GM12872 (cell line): ENCODE measurements at regions not wholly inside any gene's neighbourhood (a gene's known extent, or its start where the extent isn't known, plus 50 kb on each side); places are given as distances from the start of the nearest gene placed in this dataset.

Experiments
- CTCF ChIP-seq: IDR thresholded peaks from 3 replicates; pipeline ENCODE4 v1.5.1; 2011; ENCODE audit warnings: low read depth, mild to moderate bottlenecking, low read length, moderate library complexity; ENCODE audit not compliant: insufficient read depth

DNA sequence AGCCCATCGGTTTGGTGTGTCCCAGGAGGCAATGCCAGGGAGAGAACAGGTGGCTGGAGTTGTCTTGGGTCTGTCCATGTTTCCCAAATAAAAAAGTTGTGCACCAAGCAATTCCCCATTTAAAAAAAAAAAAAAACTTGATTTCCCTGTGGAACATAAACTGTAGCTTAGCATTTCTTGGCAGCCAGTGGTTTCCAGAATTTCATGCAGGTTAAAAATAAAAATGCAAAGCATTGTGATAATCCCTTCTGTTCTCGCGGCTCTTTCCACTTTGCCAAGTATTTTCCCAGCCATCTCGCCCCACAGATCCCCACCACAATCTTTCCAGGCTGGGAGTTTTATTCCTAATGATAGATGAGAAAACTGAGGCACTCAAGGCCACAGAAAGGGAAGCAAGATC, 51.4 kb upstream of the MSX1 start:
- no peak for TF ChIP-seq CTCF

GRCh38 chr4:4805887-4806286, 53.6 kb upstream of the MSX1 start:
- TF ChIP-seq CTCF = no peak

- TF ChIP-seq CTCF = no peak
Measured at GRCh38 chr4:4803912-4804296, 55.6 kb upstream of the MSX1 start.

DNA sequence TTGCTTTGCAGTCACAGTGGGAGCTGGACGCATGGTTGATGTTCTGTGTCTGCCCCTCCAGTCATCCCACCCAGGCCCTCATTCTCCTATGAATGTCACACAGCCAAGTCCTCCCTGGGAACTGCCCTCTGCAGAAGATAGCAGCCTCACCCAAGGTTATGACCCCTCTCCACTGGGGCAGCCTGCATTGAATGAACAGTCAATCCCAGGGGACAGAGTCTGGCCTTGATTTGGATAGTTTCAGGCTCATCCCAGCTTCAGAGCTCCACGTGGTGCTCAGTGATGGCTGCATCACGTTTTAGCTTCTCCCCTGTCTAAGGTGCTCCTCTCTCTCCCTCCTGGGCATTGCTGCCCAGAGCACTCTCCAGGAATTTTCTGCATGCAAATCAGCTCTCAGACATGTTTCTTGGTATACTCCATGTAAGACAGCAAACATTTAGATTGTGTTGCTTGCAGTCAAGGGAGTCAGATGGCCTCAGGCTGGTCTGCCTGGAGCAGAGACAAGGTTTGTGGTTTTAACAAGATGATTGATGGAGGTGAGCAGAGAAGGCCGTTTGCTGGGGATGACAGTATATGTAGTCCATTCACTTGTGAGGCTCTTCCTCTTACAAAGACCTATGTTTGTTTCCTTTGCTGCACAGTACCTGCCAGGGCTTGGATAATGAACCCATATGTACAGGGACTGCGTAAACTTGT, 56.1 kb upstream of the MSX1 start:
- no peak for TF ChIP-seq CTCF

GRCh38 chr4:4800646-4801408, 58.6 kb upstream of the MSX1 start:
- no peak for TF ChIP-seq CTCF

- no peak for TF ChIP-seq CTCF
Measured at GRCh38 chr4:4794421-4794820, 65.0 kb upstream of the MSX1 start.

DNA sequence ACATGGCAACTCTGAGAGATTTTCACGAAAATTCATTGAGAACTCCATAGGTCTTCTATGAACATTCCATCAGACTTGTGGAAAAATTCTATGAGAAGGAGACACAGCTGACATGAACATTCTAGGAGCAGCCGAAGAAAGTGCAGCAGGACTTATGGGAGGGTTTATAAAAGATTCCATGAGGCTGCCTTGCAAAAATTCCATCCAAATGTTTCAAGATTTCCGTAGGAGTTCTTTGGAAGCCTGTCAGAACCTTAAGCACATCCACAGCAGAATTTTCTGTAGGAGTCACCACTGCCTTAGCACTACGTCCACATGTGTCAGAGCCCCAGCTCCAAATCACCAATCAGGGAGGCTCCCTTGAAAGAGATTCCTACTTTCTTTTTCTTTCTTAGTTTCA, 67.0 kb upstream of the MSX1 start:
- no peak for TF ChIP-seq CTCF
